Transverse colon (tissue), 4 donors: ENCODE measurements at regions not wholly inside any gene's neighbourhood (a gene's known extent, or its start where the extent isn't known, plus 50 kb on each side); places are given as distances from the start of the nearest gene placed in this dataset.

ENCODE experiments used
- DNase-seq: peaks from one replicate; pipeline ENCODE4 v3.0.0-alpha.2; 2019
- H3K27ac ChIP-seq, 4 donors: fragments of 200-600 bp; sonication (generic); 2 replicates each; pipeline ENCODE4 v1.5.1; 2016 to 2018; ENCODE audit warnings: inconsistent platforms in 4 of 4
- H3K27me3 ChIP-seq: fragments of 200-600 bp; sonication (generic); 2 replicates; pipeline ENCODE4 v1.5.1; 2017; ENCODE audit warnings: inconsistent platforms
- H3K36me3 ChIP-seq, 4 donors: fragments of 200-600 bp; sonication (generic); 2 replicates each; pipeline ENCODE4 v1.5.1; 2017 to 2019; ENCODE audit warnings: inconsistent platforms in 4 of 4
- H3K4me1 ChIP-seq, 4 donors: fragments of 200-600 bp; sonication (generic); 2 replicates each; pipeline ENCODE4 v1.5.1; 2017 to 2020; ENCODE audit warnings: inconsistent platforms in 4 of 4
- H3K4me3 ChIP-seq, 4 donors: fragments of 200-600 bp; sonication (generic); 1 replicate in 1 of 4; 2 replicates in 3 of 4; pipeline versions ENCODE4 v1.5.1 to v1.6.1; 2017 to 2019; ENCODE audit warnings: inconsistent platforms in 4 of 4
- H3K9me3 ChIP-seq, 2 donors: fragments of 200-600 bp; sonication (generic); 2 replicates each; pipeline ENCODE4 v1.5.1; 2017 to 2019; ENCODE audit warnings: inconsistent platforms in 2 of 2
- CTCF ChIP-seq, 5 experiments: fragments of 200-600 bp in 3 of 5; fragments of 450-650 bp in 2 of 5; sonication (generic) in 3 of 5; IDR thresholded peaks; 1 replicate in 2 of 5; 2 replicates in 3 of 5; pipeline ENCODE4 v1.5.1; 2016 to 2017; ENCODE audit warnings: antibody characterized with exemption in 5 of 5, inconsistent platforms in 3 of 5, mild to moderate bottlenecking in 2 of 5, moderate library complexity in 1 of 5
- EP300 ChIP-seq: sonication (generic); formaldehyde crosslinking; IDR thresholded peaks from one replicate; pipeline ENCODE4 v1.6.1; 2017; ENCODE audit warnings: antibody characterized with exemption, low read depth
- POLR2A ChIP-seq: fragments of 450-650 bp; IDR thresholded peaks from one replicate; pipeline ENCODE4 v1.6.1; 2016; ENCODE audit warnings: antibody characterized with exemption, mild to moderate bottlenecking, moderate library complexity
- POLR2AphosphoS5 ChIP-seq, 3 donors: sonication (generic); formaldehyde crosslinking; IDR thresholded peaks; one replicate each; pipeline ENCODE4 v1.6.1; 2016; ENCODE audit warnings: antibody characterized with exemption in 3 of 3
- WGBS, 2 donors: methylation state at CpG; one replicate each; pipeline ENCODE4 v1.1.5; 2018; ENCODE audit warnings: low coverage in 1 of 2; 5-methylcytosine and 5-hydroxymethylcytosine counted together
- in situ Hi-C, 4 donors: fragments of 200-750 bp; cut with MboI; loops; one replicate each; pipeline versions ENCODE4 v1.15.0 to v1.15.1; 2017; ENCODE audit warnings: low sequenced_read_pairs in 3 of 4, low pct_ligation_motif_present in 1 of 4, low pct_unique_long_range_greater_than_20kb in 1 of 4
- intact Hi-C: fragments of 100-400 bp; cut with DNase I; formaldehyde crosslinking; loops from one replicate; pipeline ENCODE4 v1.15.1; 2023; ENCODE audit warnings: low total_unique reads

- Histone ChIP-seq H3K36me3 (no peaks in the 10 kb centered on the region), H3K27ac (no peak overlapping the region), H3K4me3 (no peak overlapping the region), H3K4me1 (no peaks in the 10 kb centered on the region), H3K27me3 (no peaks in the 10 kb centered on the region), H3K9me3 (no peaks in the 10 kb centered on the region)
- in situ Hi-C loops (loop anchor here in 1 of 4 donors (25.0 kb wide), 1 partner anchor 608 kb away; no protein-coding TSS in a partner anchor), intact Hi-C loops (no loop called here)
- TF ChIP-seq POLR2AphosphoS5 (IDR thresholded peaks at IDR 0.05) (no peak), EP300 (no peak), CTCF (IDR thresholded peaks at IDR 0.05) (no peak), POLR2A (no peak)
- WGBS, 2 donors: 50 to 75% methylated on average over 1 of the region's 1 CpG
- DNase-seq: no peak
Observed at GRCh38 chr4:94395562-94395961, 52.9 kb upstream of the HPGDS start.

GRCh38 chr4:94396984-94397383 lies 54.3 kb upstream of the HPGDS start:
- Histone ChIP-seq H3K9me3 (no peaks in the 10 kb centered on the region), H3K27ac (no peak overlapping the region), H3K27me3 (no peaks in the 10 kb centered on the region), H3K36me3 (no peaks in the 10 kb centered on the region), H3K4me1 (no peaks in the 10 kb centered on the region), H3K4me3 (no peak overlapping the region)
- in situ Hi-C loops (loop anchor here in 1 of 4 donors (25.0 kb wide), 1 partner anchor 610 kb away; no protein-coding TSS in a partner anchor), intact Hi-C loops (no loop called here)
- TF ChIP-seq CTCF (IDR thresholded peaks at IDR 0.05) (no peak), POLR2AphosphoS5 (IDR thresholded peaks at IDR 0.05) (no peak), POLR2A (no peak), EP300 (no peak)
- DNase-seq: no peak
- 79 to 93% methylated on average over 2 of the region's 2 CpGs for WGBS, 2 donors

- TF ChIP-seq POLR2A: no peak
- no peak for TF ChIP-seq POLR2AphosphoS5 (IDR thresholded peaks at IDR 0.05)
- TF ChIP-seq EP300: no peak
- TF ChIP-seq CTCF (IDR thresholded peaks at IDR 0.05): no peak
- Histone ChIP-seq H3K4me3 (no peak overlapping the region), H3K4me1 (no peaks in the 10 kb centered on the region), H3K27me3 (no peaks in the 10 kb centered on the region), H3K27ac (no peak overlapping the region), H3K36me3 (no peaks in the 10 kb centered on the region), H3K9me3 (no peaks in the 10 kb centered on the region)
- 80 to 94% methylated on average over 2 of the region's 2 CpGs for WGBS, 2 donors
- intact Hi-C loops (no loop called here), in situ Hi-C loops (loop anchor here in 1 of 4 donors (25.0 kb wide), 1 partner anchor 610 kb away; no protein-coding TSS in a partner anchor)
- DNase-seq: no peak
Observed at GRCh38 chr4:94397635-94398034, 54.1 kb upstream of the PDLIM5 start.

GRCh38 chr4:94399277-94399676 lies 52.5 kb upstream of the PDLIM5 start:
- in situ Hi-C loops (loop anchor here in 1 of 4 donors (25.0 kb wide), 1 partner anchor 612 kb away; no protein-coding TSS in a partner anchor), intact Hi-C loops (no loop called here)
- 76 to 78% methylated on average over 2 of the region's 2 CpGs for WGBS, 2 donors
- no peaks in the 10 kb centered on the region for H3K9me3 ChIP-seq
- no peaks in the 10 kb centered on the region for H3K36me3 ChIP-seq
- TF ChIP-seq EP300 (no peak), POLR2A (no peak), POLR2AphosphoS5 (IDR thresholded peaks at IDR 0.05) (no peak), CTCF (IDR thresholded peaks at IDR 0.05) (no peak)
- H3K4me3 ChIP-seq: no peak overlapping the region
- no peak for DNase-seq
- H3K27ac ChIP-seq: no peak overlapping the region
- no peaks in the 10 kb centered on the region for H3K27me3 ChIP-seq
- no peaks in the 10 kb centered on the region for H3K4me1 ChIP-seq
